D721Med (cell line): ENCODE measurements at regions not wholly inside any gene's neighbourhood (a gene's known extent, or its start where the extent isn't known, plus 50 kb on each side); places are given as distances from the start of the nearest gene placed in this dataset.

Source experiments
- DNase-seq: peaks from one replicate; pipeline ENCODE4 v3.0.0; 2011; ENCODE audit warnings: low spot score; ENCODE audit not compliant: insufficient read length
- FAIRE-seq: peaks from 2 replicates; lab custom pipeline; 2011; peaks lifted over from hg19 to GRCh38; lab: Jason Lieb, UNC
- TF ChIP-seq, protein P1 (sequence below): IDR thresholded peaks from 2 replicates; pipeline ENCODE4 v1.5.1; 2012; ENCODE audit warnings: mild to moderate bottlenecking, control low read depth; ENCODE audit not compliant: insufficient read depth; ENCODE audit errors: missing control alignments

DNA sequence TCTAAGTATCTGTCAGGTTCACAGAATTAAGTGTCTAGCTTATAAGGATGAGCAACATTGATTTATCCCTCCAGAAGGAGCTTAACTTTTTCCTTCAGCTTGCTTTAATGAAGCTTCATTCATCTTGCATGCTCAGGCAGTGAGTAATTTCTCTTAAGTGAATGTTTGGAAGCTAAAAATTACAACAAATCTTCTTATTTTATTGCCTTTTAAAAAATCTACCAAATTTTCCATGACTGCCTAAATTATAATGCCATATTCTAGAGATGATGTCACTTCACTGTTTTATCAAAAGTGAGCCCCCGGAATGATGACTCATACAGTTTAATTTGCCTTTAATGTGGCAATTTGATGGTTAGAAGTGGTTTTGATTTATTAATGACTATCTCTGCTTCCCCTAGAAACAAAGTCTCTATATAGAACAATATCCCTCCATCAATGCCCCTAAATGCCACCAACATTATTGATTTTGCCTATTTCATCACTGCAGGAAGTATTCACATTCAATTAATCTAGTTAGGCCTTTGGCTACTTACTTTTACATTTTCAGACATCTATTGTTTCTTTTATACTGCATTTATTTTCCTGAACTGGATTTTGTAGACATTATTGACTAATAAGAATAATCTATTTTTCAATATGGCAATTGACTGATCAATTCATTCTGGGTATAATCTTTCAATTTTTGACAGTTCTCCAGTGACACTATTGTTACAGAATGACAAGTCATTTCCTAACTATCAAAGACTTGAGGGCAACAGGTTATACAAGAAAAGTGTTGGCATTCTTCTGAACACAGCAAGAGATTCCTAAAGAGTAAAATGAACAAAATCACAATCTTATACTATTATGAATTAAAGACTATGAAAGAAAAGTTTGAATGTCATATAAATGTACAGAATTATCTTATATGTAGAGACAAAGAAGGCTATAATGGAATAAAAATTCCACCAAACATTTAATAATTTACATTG lies 139.3 kb upstream of the ODAD2 start:
- DNase-seq: no peak
- peak; percentile 56 for FAIRE-seq
- TF ChIP-seq, protein P1, sequence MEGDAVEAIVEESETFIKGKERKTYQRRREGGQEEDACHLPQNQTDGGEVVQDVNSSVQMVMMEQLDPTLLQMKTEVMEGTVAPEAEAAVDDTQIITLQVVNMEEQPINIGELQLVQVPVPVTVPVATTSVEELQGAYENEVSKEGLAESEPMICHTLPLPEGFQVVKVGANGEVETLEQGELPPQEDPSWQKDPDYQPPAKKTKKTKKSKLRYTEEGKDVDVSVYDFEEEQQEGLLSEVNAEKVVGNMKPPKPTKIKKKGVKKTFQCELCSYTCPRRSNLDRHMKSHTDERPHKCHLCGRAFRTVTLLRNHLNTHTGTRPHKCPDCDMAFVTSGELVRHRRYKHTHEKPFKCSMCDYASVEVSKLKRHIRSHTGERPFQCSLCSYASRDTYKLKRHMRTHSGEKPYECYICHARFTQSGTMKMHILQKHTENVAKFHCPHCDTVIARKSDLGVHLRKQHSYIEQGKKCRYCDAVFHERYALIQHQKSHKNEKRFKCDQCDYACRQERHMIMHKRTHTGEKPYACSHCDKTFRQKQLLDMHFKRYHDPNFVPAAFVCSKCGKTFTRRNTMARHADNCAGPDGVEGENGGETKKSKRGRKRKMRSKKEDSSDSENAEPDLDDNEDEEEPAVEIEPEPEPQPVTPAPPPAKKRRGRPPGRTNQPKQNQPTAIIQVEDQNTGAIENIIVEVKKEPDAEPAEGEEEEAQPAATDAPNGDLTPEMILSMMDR: no peak

DNA sequence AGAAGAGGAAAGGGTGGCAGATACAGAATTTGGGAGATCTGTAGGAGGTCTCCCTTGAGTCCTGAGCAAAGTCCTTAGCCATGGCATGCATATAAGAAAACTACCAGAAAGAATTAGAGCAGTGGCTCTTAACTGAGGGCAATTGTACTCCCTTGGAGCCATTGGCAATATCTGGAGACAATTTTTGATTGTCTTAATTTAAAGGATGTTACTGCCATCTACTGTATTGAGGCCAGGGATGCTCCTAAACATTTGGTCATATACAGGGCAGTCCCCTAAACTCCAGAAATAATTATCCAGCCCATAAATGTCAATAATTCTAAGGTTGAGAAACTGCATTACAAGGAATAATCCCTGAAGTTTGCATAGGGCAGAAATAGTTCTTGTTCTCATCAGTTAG lies 136.4 kb upstream of the ODAD2 start:
- FAIRE-seq: no peak
- TF ChIP-seq, protein P1: no peak
- DNase-seq: no peak

DNA sequence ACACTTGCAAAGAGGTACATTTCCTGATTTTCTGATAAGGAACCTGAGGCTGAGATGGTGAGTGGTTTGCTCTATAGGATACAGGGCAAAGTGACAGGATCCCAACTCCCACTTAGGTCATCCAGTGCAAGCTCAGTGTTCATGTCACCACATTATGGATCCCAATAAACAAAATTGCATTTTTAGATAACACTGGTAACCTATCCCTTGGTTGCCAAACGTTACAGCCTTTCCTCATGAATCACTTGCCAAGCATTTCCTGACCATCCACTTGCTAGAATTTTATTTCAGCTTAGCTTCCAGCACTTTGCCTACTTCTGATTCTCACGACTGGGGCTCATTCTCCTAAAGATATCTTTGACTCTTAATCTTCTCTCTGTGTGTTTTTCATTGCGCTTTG lies 131.4 kb upstream of the ODAD2 start:
- no peak for DNase-seq
- TF ChIP-seq, protein P1: no peak
- FAIRE-seq: no peak

- DNase-seq: no peak
- no peak for FAIRE-seq
- TF ChIP-seq, protein P1: no peak
These were observed 129.0 kb upstream of the ODAD2 start for GRCh38 chr10:28127881-28128280.

DNA sequence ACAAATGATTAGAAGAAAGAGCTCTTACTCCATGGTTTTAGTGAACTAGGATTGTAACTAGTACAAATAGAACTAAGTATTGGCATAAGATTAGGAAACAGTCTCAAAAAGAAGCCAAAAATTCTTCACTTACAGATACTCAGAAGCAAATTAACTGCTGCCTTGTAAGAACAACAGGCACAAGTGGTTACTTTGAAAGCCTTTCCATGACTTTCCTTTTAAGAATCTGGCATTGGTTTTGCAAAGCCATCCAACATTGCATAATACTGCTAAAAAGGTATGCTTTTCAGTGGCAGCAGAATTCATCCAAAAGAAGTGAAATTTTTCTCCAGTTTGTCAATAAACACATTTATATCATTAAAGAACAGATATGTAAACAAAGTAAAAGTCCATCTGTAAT lies 126.8 kb upstream of the ODAD2 start:
- FAIRE-seq (peak; percentile 44), DNase-seq (no peak)
- TF ChIP-seq, protein P1: no peak

- DNase-seq: no peak
- FAIRE-seq: no peak
These were observed 121.9 kb upstream of the ODAD2 start for GRCh38 chr10:28120795-28121194.

More at GRCh38 chr10:28120795-28121194, 121.9 kb upstream of the ODAD2 start:
- TF ChIP-seq, protein P1: no peak
